ENCODE measurements at regions not wholly inside any gene's neighbourhood (a gene's known extent, or its start where the extent isn't known, plus 50 kb on each side); places are given as distances from the start of the nearest gene placed in this dataset.

DNA sequence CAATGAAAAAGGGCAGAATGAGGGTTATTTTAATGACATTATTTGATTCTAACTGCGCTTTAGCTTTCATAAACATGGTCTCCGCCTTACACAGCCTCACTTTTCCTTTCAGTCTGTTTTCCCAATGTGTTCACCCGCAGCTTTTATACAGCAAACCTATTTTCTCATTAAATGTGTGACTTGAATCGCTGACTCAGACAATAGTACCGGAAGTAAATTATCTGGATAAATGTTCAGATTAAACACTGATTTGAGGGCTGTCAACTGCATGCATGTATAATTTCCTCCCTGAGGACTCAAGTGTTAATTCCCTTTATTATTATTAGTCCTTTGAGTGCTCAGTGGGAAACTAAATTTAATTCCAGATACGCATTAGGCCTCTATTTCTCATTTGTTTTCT, 117.3 kb downstream of the FAM133A start:
- no peak overlapping the region for H4K8ac ChIP-seq (ENCODE audit: low read depth in 2 of 2, low read length in 2 of 2)
- no peak for ATAC-seq (ENCODE audit: low read depth)
- POLR2A ChIA-PET (ENCODE audit: unreplicated experiment) = no interaction called here
- H2AK5ac ChIP-seq (ENCODE audit: low read depth, low read length) = no peak overlapping the region
- no peak overlapping the region for H3K56ac ChIP-seq (ENCODE audit: extremely low read depth, insufficient read depth, low read length)
- no peak overlapping the region for H3K4ac ChIP-seq (ENCODE audit: low read depth, low read length)
- BruUV-seq (replicated peaks) = no TSS peak
- no peak for TF ChIP-seq POLR2A (IDR thresholded peaks at IDR 0.05; ENCODE audit: low read depth, low read length)
- TF ChIP-seq BHLHE40 (IDR thresholded peaks at IDR 0.05; ENCODE audit: low read depth, low read length) = no peak
- no peak for TF ChIP-seq NFE2L2 (IDR thresholded peaks at IDR 0.05; ENCODE audit: low read depth, low read length)
- TF ChIP-seq MAFK (IDR thresholded peaks at IDR 0.05; ENCODE audit: low read depth, low read length) = peak; percentile 66
- no peak for TF ChIP-seq RCOR1 (IDR thresholded peaks at IDR 0.05; ENCODE audit: insufficient replicate concordance, low read length)
- no peak overlapping the region for H2AFZ ChIP-seq (replicated peaks; ENCODE audit: low read length, poor library complexity)
- no peak overlapping the region for H4K91ac ChIP-seq (ENCODE audit: insufficient read depth, low read depth, low read length)
- no peaks in the 10 kb centered on the region for H3K36me3 ChIP-seq (ENCODE audit: control insufficient read depth, insufficient read depth, low read length)
- no peaks in the 10 kb centered on the region for H3K4me1 ChIP-seq (ENCODE audit: control insufficient read depth, insufficient read depth, low read length)
- no peak overlapping the region for H3K4me2 ChIP-seq (ENCODE audit: low read depth, low read length)
- no peak overlapping the region for H4K5ac ChIP-seq (ENCODE audit: low read depth, low read length)
- no peak overlapping the region for H2BK5ac ChIP-seq (ENCODE audit: low read depth, low read length, poor library complexity, severe bottlenecking)
- WGBS, 2 experiments (ENCODE audit: extremely low coverage in 2 of 2, insufficient read length in 1 of 2) = no CpG with 5 or more reads among the region's 6 CpGs
- H3K23ac ChIP-seq (ENCODE audit: low read depth, low read length) = no peak overlapping the region
- no peak overlapping the region for H3K14ac ChIP-seq (replicated peaks; ENCODE audit: low read depth, low read length)
- no peak for DNase-seq
- no peaks in the 10 kb centered on the region for H3K9me3 ChIP-seq (ENCODE audit: control insufficient read depth, insufficient read depth, low read length)
- no peak overlapping the region for H3K27ac ChIP-seq (ENCODE audit: insufficient read depth, low read length)
- no peaks in the 10 kb centered on the region for H3K79me1 ChIP-seq (ENCODE audit: low read depth in 1 of 2, low read length in 2 of 2)
- H3K9ac ChIP-seq (ENCODE audit: low read depth, low read length) = no peak overlapping the region
- H2BK15ac ChIP-seq (ENCODE audit: low read depth, low read length) = no peak overlapping the region
- H2BK20ac ChIP-seq (ENCODE audit: low read depth, low read length) = no peak overlapping the region
- H2AK9ac ChIP-seq (replicated peaks; ENCODE audit: low read depth, low read length, poor library complexity) = no peak overlapping the region
- no peak overlapping the region for H3K18ac ChIP-seq (ENCODE audit: low read depth, low read length)
- CTCF ChIA-PET = no interaction called here
- H2BK120ac ChIP-seq (ENCODE audit: low read depth, low read length) = no peak overlapping the region
- no peaks in the 10 kb centered on the region for H3K27me3 ChIP-seq (ENCODE audit: control insufficient read depth, insufficient read depth, low read length)
- no peaks in the 10 kb centered on the region for H3K9me1 ChIP-seq (ENCODE audit: insufficient read depth, low read length)
- dilution Hi-C loops (cut with HindIII; ENCODE audit: low sequenced_read_pairs, unreplicated experiment) (no loop called here), intact Hi-C loops (cut with micrococcal nuclease) (no loop called here), in situ Hi-C loops (cut with MboI; ENCODE audit: low sequenced_read_pairs) (no loop called here)
- H4K20me1 ChIP-seq (ENCODE audit: insufficient read depth, low read length) = no peaks in the 10 kb centered on the region
- H3K4me3 ChIP-seq (ENCODE audit: insufficient read depth, low read depth, low read length) = no peak overlapping the region
